NCI-H1105 treated with DMSO at 0.1 percent for 48 hours (cell line): ENCODE measurements at regions not wholly inside any gene's neighbourhood (a gene's known extent, or its start where the extent isn't known, plus 50 kb on each side); places are given as distances from the start of the nearest gene placed in this dataset.

Source experiments
- DNase-seq: peaks from one replicate; lab custom pipeline; 2025; lab: John Stamatoyannopoulos, UW

DNA sequence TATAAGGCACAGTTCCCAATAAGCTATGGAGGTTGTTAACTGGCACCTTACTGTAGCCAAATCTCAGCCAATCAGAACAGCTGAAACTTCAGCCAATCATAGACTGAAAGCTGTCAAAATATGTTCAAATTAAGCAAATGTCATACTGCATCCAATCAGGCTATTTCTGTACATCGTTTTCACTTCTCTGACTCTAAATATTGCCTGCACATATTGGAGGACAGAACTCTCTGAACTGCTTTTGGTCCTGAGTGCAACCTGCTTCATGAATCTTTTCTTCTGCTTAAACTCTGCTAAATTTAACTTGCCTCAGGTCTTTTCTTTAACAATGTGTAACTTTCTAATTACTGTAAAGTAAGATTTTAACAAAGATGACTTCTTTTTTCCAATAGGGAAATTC is 1198.9 kb upstream of the PCDH7 start:
- DNase-seq, result no peak

DNA sequence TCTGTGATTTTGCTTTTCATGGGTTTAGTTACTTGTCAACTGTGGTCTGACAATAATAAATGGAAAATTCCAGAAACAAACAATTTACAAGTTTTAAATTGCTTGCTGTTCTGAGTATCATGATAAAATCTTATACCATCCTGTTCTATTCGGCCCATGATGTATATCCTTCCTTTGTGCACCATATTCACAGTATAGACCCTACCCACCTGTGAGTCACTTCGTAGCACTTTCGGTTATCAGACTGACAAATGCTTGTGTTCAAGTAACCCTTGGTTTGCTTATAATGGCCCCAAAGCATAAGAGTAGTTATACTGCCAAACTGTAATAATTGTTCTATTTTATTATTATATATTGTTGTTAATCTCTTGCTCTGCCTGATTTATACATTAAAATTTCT is 1183.4 kb upstream of the PCDH7 start:
- DNase-seq, result no peak

DNA sequence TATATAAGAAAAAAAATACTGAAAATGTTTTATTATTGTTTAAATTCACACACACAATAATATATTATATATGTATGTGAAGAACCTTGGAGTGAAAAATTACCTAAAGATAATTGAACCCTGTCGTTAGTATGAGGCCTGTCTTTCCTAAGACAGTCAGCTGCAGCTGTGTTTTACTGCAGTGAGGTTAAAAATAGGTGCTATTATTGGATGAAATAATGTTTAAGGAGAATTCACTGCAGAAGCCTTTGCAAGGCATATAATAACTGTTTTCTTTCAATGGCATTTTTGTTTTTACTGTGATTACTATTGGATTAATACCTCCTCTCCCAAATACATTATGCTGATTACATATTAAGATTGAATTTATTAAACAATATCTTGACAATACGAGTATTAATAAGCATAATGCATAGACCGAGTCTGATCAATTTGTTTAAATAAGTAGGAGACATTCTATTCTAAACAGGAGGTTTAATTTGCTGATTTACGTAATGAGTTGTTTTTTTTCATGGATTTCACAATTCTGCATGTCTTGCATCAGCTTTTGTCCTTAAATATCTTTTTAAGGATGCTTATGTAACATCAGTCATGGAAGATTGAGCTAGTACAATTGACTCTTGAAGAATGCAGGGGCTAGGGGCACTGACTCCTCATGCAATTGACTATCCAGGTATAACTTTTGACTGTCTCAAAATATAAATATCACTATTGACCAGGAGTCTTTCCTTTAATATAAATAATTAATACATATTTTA is 1181.1 kb upstream of the PCDH7 start:
- DNase-seq, result no peak

DNA sequence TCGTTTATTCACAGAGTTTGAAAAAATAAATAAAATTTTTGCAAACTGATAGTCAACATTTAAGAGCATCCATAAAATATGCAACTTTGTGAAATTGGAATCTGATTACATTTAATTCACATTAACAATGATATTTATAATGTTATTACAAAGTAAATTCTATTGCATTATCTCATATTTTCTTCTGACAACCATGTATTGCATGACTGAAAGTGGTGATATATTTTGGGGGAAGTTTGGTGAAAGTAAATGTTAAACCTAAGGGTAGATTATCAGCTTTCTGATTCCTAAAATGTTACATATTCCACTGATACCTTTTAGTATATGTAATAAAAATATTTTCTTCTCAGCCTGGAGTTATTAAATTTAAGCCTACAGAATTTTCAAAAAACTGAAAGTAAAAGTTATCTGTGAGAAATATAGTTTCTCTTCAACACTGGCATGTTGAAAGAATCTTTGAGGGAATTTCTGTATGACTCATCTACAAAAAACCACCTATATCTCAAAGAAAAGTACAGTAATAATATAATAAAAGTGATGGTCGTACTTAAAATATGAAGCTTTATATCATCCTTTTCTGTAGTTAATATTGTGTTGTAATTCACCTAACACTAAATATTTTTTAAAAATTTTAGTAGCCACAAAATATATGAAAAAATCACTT is 1179.6 kb upstream of the PCDH7 start:
- DNase-seq, result no peak

DNA sequence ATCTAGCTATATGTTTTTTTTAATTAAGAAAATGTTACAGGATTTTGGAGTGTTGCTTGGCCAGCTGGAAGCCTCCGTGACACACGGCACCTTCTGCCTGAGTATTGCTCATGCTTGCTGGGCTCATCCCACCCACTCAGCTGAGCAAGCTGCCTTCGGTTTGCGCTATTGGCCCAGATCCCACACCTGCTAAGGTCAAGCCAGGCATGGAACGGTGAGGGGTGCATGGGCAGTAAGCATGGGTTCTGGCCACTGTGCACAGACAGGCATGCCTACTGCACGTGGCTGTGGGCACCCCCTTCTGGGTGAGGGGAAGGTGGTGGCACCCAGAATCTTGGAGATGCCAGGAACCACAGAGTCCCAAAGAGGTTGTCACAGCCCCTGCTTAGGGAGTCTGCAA is 1178.4 kb upstream of the PCDH7 start:
- no peak for DNase-seq

DNA sequence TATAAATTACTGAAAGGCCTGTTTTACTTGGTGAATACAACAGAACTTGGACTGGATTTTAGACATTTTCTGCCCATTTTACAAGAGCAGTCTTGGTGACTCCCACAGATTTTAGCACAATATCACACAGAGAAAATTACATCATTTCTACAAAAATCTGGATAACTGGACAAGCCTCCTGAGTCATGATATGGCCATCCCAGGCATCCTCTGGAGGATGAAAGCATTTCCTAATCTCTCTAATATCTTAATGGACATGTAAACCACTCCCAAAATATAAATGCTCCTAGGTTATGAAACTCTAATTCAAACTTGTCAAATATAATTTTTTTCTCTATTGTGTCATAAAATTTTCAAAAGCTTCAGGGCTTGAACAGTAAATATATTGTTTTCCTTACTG is 1170.8 kb upstream of the PCDH7 start:
- DNase-seq, result no peak

DNA sequence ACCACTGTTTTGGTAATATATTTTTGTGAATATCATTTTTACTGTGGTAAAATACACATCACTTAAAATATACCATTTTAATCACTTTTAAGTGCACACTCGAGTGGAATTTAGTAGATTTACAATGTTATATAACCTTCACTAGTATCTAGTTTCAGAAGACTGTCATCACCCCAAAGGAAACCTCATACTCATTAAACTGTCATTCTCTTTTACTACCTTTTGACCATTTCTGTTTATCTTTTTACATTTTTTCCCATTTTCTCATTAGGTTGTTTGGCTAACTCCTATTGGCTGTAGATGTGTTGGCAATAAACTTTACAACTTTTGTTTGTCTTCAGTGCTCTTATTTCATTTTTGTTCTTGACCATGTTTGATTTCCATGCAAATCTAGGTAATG is 1168.3 kb upstream of the PCDH7 start:
- DNase-seq, result no peak

DNA sequence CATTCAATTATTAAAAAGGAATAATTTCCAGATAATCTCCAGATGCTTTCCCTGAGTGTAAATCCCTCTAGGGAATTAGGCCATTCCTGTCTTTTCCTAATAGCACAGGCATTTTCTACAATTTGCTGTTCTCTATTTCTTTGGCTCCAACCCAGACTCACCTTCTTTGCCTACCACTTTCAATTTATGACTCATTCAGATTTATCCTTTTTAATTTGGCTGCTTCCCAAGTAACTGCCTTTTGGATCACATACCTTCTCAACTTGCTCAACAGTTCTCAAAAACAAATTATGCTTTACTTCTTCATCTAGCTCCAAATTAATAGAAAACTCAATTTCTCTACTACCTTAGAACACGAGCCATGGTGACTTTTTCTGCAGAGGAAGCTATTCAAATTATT is 1166.3 kb upstream of the PCDH7 start:
- DNase-seq, result peak; percentile 25

DNA sequence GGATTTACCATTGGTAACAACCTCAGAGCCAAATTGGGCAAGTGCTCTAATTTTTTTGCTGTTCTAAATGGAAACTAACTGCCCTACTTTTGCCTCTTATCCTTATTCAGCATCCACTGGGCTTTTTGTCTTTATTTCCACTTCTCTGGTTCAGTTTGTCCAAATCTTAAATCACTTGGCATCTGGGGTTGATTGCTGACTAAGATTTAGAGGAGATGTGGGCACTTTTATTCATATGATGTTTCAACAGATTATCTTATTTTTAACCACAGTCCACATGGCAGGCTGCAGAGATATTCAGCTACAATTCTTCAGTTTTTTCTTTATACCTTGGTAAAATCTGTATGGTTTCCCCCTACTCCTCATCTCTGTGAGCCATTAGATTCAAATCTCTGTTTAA is 1161.4 kb upstream of the PCDH7 start:
- DNase-seq, result no peak

DNA sequence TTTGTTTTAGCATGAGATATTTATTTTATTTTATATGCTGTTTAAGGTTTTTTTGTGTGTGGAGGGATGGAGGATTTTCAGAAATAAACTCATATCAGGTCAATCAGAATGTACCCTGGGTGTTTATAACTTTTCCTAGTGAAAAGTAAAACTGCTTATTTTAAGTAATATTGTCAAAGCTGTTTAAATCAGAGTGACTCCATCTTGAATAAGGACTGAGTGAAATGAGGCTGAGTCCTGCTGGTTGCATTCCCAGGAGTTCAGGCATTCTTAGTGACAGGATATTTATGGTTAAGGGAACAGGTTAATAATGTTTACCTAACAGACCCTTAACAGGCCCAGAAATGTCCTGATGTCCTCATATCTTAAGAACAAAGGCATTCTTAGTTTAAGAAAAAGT is 1160.9 kb upstream of the PCDH7 start:
- no peak for DNase-seq

DNA sequence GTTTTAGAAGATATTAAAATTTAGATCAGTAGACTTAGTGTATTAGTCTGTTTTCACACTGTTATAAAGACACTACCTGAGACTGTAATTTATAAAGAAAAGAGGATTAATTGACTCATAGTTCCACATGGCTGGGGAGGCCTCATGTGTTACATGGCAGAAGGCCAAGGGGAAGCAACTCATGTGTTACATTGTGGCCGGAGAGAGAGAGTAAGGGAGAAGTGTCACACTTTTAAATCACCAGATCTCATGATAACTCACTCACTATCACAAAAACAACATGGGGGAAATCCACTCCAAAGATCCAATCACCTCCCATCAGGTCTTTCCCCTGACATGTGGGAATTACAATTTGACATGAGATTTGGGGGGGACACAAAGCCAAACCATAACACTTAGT is 1159.7 kb upstream of the PCDH7 start:
- DNase-seq, result no peak

DNA sequence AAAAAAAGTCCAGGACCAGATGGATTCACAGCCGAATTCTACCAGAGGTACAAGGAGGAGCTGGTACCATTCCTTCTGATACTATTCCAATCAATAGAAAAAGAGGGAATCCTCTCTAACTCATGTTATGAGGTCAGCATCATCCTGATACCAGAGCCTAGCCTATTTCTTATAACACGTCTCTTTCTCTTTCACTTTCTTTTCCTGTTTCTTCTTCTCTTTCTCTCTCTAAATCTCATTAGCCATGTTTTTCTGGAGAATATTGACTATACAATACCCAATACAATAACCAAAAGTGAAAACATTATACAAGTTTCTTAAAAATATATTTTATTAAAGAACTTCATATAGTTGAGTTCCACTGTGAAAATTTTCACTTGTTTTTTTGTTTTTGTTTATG is 1154.9 kb upstream of the PCDH7 start:
- DNase-seq, result no peak

DNA sequence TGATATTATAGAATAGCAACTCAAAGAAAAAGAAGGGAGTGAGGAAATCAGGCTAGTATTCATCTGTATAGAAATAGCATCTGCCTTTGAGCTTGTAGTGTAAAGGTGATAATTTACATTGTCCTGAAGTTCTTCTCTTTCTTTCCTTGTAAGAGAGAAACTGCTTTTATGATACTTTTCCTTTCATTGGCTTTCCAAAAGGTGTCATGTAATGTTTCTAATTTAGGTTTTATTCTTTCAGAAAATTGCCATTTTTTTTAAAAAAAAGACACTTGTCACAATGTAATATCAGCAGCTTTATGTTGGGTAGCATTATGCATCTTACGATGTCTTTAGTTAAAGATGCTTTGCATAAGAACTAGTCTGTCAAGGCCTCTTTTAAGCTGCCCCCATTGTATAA is 1153.8 kb upstream of the PCDH7 start:
- no peak for DNase-seq

DNA sequence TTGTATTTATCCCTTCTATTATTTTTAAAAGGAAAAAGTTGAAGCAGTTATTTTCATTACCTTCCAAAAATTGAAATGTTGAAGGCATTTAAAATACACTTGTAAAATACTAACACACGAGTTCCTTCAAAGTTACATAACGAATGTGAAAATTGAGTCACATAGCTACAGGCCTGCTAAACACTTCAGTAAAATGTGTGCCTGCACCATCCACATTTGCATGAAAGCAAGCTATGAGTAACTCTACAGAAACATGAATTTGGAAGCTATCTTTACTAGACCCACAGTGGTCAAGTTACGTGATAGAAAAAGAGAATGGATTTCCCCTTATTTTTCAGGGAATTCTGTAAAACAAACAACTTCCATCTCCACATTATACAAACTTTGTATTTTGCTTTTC is 1148.8 kb upstream of the PCDH7 start:
- no peak for DNase-seq

DNA sequence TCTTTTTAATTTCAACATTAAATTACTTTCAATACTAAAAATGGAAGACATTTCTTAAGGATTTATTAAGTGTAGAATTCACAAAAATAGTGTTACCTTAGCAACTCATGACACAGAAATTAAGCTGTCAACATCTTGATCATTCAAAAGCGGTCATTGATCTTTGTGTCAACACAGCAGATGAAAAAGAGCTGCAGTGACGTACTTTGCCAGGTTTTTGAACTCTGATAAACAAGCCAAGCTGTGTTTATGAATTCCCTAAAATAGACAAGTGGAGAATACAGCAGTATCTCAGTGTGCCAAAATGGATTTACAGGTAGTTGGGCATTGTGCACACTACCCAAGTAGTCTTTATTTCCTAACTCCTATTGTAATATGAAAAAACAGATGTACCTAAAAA is 1141.8 kb upstream of the PCDH7 start:
- DNase-seq, result no peak

DNA sequence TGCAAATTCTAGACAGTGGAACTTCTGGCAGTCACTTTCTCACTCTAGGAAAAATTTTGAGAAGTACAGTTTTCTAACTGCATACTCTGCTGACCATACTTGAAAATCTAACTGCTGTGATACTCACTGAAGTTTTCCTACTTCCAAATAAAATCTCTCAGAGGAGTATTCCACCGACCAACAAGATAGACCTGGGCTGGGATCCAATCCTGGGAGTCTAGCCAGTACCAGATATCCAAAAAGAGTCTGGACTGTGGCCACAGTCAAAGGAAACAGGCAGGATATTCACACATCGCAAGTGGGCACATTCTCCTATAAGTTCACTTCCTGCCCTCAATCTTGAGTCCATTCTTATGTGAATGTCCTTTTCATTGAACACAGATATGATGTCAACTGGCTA is 1138.7 kb upstream of the PCDH7 start:
- DNase-seq, result no peak

DNA sequence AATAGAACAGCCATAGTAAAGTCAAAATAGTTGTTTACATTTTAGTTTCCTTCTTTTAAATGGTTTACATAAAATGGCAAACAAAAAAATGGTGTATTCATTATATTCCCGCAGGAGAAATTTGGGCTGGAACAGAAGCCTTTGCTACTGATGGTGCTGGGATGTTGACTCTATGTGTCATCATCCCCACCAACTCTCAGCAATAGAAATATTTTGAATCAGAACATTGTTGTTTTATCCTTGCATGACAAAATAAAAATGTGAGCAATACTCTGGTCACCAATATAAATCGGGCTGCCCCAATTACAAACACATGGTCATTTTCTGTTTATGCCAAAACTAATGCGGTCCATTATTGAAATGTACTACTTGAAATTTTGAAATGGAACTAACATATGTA is 1131.6 kb upstream of the PCDH7 start:
- no peak for DNase-seq

DNA sequence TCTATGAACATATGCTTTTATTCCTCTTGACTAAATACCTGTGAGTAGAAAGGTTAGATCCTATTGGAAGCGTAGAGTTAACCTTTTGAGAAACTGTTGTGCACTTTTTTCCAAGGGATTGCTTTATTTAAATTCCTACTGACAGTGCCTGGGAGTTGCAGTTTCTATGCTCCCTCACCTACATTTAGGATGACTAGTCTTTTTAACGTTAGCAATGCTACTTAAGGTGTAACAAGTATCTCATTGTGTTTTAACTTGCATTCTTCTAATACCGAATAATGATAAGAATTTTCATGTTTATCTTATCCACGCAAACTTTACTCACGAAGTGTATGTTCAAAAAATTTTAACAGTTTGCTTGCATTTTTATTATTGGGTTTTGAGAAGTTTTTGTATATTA is 1123.9 kb upstream of the PCDH7 start:
- DNase-seq, result no peak

DNA sequence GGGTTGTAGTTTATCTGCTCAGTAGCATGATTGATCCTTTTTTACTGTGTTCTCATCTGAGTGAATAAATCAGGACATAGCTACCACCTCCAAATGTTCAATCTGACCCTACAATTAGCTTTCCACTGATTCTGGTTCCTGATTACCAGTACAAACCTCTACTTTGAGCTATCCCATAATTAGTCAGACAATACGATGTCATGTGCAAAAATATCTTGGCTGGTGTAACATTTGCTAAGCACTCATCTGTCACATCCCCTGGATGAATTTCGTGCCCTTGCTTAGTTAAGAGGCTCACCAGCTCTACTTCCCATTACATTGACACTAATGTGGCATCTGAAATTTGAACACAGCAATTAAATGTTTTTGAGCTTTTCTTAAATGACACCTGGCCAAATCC is 1101.0 kb upstream of the PCDH7 start:
- no peak for DNase-seq

DNA sequence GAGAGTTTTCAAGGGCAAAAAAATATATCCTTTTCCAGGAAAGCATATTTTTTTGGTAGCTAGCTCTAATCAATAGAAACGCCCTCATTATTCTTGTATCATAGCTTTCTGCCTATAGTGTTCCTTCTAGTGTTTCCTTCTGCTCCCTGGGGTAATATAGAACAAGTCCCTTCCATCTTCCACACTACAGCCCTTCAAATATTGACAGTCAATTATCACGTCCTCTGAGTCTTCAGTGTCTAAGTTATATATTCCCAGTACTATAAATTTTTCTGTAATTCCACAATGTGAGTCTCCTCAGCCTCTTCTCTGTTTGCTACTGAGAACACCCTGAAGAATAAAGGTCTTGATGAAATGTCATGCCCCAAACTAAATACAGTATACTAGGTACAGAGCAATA is 1088.0 kb upstream of the PCDH7 start:
- DNase-seq, result no peak

DNA sequence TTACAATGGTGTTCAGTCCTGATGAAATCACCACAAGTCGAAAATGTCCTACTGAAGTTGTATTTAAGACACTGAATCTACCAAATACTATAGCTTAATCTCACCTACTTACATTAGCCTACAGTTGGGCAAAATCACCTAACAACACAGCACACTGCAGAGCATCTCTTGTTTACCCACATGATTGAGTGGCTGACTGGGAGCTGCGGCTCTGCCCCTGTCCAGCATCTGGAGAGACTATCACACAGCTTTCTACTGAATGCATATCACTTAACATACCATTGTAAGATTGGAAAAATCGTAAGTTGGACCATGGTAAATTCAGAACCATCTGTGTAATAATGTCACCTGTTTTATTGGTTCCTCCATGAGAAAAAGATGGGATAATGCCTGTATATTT is 1083.2 kb upstream of the PCDH7 start:
- DNase-seq, result no peak

DNA sequence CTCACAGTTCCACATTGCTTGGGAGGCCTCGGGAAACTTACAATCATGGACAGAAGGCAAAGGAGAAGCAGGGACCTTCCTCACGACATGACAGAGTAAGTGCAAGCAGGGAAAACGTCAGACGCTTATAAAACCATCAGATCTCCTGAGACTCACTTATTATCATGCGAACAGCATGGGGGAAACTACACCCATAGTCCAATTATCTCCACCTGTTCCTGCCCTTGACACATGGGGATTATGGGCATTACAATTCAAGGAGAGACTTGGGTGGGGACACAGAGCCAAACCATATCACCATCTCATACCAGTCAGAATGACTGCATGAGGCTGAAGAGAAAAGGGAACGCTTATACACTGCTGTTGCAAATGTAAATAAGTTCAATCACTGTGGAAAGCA is 1066.9 kb upstream of the PCDH7 start:
- no peak for DNase-seq

DNA sequence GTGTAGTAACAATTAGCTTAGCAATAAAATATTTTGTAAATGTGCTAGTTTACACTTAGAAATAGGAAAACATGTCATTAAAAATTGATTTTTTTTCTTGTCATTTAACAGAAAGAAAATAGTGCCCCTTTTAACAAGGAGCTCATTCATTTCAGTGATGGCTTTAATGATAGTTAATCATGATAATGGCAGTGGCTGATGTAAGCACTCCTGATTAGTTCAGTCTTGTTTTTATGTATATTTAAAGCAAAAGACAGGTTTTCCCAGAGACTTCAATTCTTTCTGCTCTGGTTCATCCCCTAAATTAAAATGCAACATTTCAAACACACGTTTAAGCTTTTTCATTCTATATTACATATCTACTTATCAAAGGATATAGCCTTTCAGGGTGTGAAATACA is 1039.5 kb upstream of the PCDH7 start:
- no peak for DNase-seq

DNA sequence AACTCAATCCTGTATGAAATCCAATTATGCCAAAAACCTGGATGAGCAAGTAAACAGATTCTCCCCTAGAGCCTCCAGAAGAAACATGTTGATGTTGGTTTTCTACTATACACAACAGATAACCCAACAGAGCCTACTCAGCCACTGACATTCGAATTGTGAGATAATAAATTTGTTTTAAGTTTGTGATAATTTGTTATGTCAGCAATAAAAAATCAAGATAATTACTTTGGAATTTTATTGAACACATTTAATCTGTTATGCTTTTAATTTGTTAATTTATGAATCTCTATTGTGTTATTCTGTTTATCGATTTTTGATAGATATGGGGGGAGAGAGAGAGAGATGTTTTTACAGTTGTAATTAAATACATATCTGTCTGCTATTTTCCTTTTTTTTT is 1016.1 kb upstream of the PCDH7 start:
- DNase-seq, result no peak
